GM21717 (cell line): ENCODE measurements at regions not wholly inside any gene's neighbourhood (a gene's known extent, or its start where the extent isn't known, plus 50 kb on each side); places are given as distances from the start of the nearest gene placed in this dataset.
"Not testable (repeated sequence)": the region's sequence is repeated elsewhere in the genome, so short reads cannot be mapped to it uniquely, and the experiment has no call there.

Experiments used
- ATAC-seq: cut with Tn5 transposase; IDR thresholded peaks from one replicate; pipeline ENCODE4 v1.9.1; 2021; ENCODE audit warnings: mild to moderate bottlenecking, moderate library complexity; ENCODE audit not compliant: unreplicated experiment

- ATAC-seq = peak; percentile 38
These were observed 197.7 kb downstream of the BCAS1 start for GRCh38 chr20:53872561-53873229.

- ATAC-seq = no peak
These were observed 198.3 kb downstream of the BCAS1 start for GRCh38 chr20:53872081-53872541.

GRCh38 chr20:53871541-53871940 lies 198.9 kb downstream of the BCAS1 start:
- ATAC-seq = no peak

GRCh38 chr20:53870426-53871315 lies 199.7 kb downstream of the BCAS1 start:
- ATAC-seq = no peak

- ATAC-seq = peak; percentile 50
These were observed 200.7 kb downstream of the BCAS1 start for GRCh38 chr20:53869466-53870258.

- no peak for ATAC-seq
These were observed 202.5 kb downstream of the BCAS1 start for GRCh38 chr20:53867741-53868351.

GRCh38 chr20:53866794-53867740 lies 203.3 kb downstream of the BCAS1 start:
- no peak for ATAC-seq

- ATAC-seq = no peak
These were observed 204.2 kb downstream of the BCAS1 start for GRCh38 chr20:53865901-53866793.

- ATAC-seq = not testable (repeated sequence)
These were observed 205.4 kb downstream of the BCAS1 start for GRCh38 chr20:53864765-53865683.

GRCh38 chr20:53863923-53864641 lies 206.3 kb downstream of the BCAS1 start:
- not testable (repeated sequence) for ATAC-seq

GRCh38 chr20:53863535-53863922 lies 206.9 kb downstream of the BCAS1 start:
- ATAC-seq = not testable (repeated sequence)

- ATAC-seq = not testable (repeated sequence)
These were observed 207.4 kb downstream of the BCAS1 start for GRCh38 chr20:53863039-53863438.

- not testable (repeated sequence) for ATAC-seq
These were observed 207.9 kb downstream of the BCAS1 start for GRCh38 chr20:53862490-53862889.

- not testable (repeated sequence) for ATAC-seq
These were observed 208.3 kb downstream of the BCAS1 start for GRCh38 chr20:53862136-53862397.

GRCh38 chr20:53859684-53860083 lies 210.7 kb downstream of the BCAS1 start:
- ATAC-seq = no peak

- ATAC-seq = not testable (repeated sequence)
These were observed 211.4 kb downstream of the BCAS1 start for GRCh38 chr20:53859009-53859408.

GRCh38 chr20:53858516-53858915 lies 211.9 kb downstream of the BCAS1 start:
- ATAC-seq = not testable (repeated sequence)
